Raji (cell line): ENCODE measurements at regions not wholly inside any gene's neighbourhood (a gene's known extent, or its start where the extent isn't known, plus 50 kb on each side); places are given as distances from the start of the nearest gene placed in this dataset.

ENCODE experiments used
- POLR2A ChIP-seq: IDR thresholded peaks from 2 replicates; pipeline ENCODE4 v1.6.1; 2011; ENCODE audit warnings: low read depth, low read length, control low read depth; ENCODE audit not compliant: insufficient read depth

DNA sequence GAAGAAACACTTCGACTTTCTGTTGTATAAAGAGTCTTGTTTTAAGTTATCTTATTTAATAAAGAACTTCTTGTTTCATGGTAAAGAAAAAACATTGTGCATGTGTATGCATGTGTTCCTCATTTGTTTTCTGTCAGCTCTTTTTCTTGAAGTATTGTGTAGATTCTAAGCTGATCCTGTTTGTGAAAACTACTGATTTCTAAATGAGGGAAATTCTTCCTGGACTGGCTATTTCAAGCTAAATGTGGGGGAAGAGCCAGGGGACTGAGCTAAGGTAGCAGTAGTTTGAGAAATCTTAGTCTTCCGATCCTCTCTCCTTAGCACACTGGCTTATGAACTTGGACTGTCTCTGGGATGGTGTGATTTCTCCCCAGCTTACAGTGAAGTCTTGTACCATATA is 56.4 kb upstream of the RBMS1 start:
- TF ChIP-seq POLR2A, result no peak

DNA sequence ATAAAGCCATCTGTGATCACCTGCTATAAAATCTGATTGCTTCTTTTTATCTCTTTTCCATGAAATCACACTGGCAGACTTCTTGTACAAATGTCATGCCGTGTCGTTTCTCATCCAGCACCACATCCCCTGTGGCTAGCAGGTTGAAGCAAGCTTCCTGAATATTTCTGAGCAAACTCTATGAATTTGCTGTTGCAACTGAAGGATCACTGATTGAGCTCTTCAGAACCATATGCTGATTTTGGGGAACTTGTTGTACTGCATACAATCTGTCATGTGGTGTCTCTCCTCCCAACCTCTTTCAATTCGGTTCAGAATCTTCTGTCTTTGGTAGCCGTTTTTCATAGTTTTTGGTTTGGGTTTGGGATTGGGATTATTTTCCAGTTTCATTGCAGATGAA is 57.7 kb upstream of the RBMS1 start:
- TF ChIP-seq POLR2A, result no peak

DNA sequence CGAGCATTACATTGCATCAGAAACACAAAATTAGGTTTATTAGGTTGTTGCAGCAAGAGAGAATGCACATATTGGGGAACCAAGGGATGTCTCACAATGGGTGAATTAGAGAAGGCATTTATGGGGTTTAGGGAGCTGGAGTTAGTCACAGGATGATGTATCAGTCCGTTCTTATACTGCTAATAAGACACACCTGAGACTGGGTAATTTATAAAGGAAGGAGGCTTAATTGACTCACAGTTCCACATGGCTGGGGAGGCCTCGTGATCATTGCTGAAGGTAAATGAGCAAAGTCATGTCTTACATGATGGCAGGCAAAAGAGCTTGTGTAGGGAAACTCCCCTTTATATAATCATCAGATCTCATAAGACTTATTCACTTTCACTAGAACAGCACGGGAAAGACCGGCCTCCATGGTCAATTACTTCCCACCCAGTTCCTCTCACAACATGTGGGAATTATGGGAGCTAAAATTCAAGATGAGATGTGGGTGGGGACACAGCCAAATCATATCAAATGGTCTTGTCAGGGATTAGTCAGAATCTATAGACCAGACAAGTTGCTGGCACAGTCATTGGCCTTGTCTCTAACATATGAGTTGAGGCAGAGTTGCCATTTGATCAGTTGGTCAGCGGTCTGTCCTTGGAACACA is 61.9 kb upstream of the RBMS1 start:
- no peak for TF ChIP-seq POLR2A

DNA sequence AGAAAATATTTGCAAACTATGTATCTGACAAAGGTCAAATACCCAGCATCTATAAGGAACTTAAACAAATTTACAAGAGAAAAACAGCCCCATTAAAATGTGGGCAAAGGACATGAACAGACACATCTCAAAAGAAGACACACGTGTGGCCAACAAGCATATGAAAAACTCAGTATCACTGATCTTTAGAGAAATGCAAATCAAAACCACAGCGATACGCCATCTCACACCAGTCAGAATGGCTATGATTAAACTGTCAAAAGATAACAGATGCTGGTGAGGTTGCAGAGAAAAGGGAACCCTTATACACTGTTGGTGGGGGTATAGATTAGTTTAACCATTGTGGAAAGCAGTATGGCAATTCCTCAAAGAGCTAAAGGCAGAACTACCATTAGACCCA is 64.3 kb upstream of the RBMS1 start:
- TF ChIP-seq POLR2A, result no peak

DNA sequence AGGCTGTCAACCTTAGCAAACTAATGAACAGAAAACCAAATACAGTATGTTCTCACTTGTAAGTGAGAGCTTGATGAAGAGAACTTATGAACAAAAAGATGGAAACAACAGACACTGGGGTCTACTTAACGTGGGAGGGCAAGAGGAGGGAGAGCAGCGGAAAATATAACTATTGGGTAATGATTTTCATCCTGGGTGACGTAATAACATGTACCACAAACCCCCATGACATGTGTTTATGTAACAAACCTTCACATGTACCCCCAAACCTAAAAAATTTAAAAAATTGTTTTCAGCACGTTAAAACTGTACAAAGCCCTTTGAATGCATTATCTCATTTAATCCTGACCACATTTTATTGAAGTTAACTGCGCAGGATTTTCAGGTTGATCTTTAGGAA is 64.9 kb upstream of the RBMS1 start:
- no peak for TF ChIP-seq POLR2A

DNA sequence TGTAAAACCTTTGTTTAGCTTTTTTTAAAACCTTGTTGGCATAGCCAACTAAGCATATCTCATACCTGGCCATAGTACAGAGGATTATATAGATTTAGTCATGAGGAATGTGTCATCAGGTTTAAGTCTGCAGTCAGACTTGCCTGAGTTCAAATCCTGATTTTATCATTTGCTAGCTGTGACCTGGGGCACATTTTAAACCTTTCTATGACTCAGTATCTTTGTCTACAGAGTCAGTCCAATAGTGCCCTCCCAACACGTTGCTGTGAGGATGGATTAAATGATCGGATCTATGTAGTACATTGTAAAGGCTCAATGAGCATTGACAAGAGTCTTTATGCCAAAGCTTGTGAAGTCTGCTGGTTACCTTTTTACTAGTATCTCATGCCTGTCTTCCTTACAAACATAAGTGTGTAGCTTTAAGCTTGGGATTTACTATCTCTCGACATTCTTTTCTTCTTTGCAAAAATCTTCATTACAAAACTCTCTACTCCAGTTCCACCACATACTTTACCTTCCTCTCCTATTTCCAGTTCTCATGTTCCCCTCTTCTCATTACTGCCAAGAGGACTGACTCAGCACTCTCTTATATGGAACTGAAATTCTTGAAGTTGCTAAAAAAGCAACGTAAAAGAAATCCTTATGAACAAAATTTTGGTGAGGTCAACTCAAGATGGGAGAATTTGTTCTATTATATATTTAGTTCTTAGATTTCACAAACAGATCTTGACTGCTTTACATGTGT is 68.1 kb upstream of the RBMS1 start:
- TF ChIP-seq POLR2A, result no peak

DNA sequence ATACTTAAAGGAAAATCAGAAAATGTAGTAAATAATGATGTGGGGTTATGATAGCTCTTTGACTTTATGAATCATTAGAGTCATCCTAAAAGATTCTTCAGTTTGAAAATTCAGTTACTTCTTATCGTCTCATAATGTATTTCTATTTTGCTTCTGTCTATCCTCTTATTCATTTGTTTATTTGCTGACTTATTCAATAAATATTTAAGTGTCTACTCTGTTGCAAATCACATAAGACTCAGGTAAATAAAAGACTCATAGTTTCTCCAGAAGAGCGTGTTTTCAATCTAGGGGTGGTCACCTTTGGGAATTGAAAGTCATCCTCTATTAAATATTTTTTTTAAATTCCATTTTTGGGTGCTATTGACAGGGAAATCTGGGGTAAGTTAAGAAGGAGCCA is 69.1 kb upstream of the RBMS1 start:
- TF ChIP-seq POLR2A, result no peak

DNA sequence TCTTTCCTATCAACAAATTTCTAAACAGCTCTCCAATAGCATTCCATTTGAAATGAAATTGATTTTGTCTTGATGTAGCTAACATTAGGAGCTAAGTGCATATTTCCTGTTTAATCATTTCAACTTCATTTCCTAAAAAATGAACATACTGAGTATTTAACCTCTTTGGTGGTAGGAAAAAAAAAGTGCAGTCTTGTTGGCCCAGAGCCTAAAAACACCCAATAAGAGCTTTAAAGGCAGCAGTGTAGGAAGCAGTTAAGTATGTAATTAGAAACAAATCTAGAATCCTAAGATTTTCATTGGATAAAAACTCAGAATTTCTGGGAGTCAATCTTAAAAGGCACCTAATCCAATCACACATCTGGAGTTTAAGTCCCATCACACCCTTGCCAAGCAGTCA is 71.0 kb upstream of the RBMS1 start:
- no peak for TF ChIP-seq POLR2A

DNA sequence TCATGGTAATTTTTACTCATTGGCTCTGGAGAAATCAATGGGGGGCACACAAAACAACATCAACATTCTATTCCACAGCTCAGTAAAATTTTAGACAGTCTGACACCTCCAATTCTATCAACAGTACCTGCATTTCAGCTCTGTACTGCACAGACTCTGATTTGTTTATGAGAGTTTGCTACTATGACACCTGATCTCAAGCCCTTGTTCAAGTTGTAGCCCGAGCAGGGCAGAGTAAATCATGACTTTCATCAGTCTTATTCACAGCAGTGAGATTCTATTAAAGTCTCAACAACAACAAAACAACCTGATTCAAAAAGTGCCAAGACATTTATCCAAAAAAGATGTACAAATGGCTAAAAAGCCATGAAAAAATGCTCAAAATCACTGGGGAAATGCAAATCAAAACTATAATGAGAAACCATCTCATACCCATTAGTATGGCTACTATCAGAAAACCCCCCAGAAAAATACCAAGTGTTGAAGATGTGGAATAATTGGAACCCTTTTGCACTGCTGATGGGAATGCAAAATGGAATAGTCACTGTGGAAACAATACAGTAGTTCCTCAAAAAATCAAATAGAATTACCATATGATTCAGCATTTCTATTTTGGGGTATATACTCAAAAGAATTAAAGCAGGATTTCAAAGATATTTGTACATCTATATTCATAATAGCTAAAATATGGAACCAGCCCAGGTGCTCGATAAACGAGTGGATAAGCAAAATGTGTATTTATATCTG is 71.7 kb upstream of the RBMS1 start:
- TF ChIP-seq POLR2A, result no peak

DNA sequence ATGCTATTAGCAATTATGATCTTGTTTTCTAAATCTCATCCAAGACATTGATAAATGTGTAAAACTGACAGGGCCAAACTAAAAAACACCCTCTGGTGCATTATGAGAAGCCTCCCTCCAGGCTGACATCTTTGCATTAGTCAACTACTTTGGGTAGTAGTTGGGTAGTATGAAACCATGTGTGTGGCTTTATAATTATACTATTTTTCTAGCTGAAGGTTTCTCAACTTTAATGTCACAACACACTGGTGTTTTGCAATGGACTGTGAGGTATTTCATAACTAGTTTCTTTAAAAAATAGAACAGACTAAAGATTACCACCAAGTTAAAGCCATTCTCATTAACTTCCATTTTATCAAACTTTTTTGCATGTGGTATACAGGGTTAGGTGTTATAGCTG is 73.1 kb upstream of the RBMS1 start:
- TF ChIP-seq POLR2A, result no peak

DNA sequence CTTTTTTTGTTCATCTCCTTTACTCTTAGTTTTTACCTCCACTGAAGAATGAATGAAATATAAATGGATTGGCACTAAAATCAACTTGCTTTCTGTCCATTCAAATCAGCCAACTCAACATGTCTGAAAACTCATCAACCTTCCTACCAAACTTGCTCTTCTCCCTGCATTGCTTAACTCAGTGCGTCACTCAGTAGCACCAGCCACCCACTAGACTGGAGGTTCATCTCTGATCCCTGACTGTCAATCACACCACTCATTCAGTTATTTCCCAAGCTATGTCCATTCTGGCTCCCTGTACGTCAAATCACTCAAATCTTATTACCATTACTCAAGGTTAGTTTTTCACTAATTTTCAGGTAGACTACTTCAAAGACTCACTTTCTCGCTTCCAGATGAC is 75.2 kb upstream of the RBMS1 start:
- no peak for TF ChIP-seq POLR2A

DNA sequence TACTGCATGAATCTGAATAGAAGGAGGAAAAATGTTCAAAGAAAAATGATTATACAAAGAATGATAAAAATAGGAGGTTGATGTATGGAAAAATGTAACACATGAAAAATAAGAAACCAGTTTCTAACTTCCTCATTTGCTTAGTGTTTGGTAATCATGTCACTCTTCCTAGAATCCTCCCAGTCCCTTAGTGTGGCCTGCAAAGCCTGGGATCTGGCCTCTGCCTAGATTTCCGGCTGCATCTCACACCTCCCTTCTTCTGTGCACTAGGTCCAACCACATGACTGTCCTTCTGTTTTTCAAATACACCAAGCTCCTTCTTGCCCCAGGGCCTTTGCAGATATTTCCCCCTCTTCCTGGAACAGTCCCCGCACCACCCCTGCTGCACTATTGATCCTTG is 76.8 kb upstream of the RBMS1 start:
- TF ChIP-seq POLR2A, result no peak

DNA sequence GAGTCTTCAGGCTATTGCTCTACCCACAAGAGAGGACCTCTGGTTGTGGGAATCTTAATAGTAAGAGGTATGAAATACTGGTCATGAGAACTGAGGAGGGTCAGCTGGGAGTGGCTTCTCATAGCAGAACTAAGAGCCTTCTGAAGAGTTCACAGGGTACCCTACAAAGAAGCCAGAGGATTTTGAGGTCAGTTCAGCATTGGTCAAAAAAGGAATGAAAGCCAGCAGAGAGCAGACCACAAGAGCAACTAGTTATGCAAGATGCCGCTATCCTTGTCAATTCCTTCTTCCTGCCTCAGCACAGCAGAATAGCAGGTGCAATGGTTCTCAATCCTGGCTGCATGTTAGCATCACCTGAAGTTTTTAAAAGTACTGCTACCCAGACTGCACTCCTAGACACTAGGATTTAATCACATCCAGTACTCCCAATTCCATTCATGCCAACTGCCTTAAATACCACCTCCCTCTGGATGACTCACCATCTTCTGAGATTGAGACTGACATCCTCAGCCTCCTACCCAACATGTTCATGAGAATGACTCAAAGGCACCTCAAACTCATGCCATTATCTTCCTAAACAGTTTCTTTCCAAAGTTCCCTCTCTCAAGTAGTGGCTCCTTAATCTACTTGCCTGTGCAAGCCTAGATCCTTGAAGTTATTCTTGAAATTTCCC is 81.0 kb upstream of the RBMS1 start:
- TF ChIP-seq POLR2A, result no peak

DNA sequence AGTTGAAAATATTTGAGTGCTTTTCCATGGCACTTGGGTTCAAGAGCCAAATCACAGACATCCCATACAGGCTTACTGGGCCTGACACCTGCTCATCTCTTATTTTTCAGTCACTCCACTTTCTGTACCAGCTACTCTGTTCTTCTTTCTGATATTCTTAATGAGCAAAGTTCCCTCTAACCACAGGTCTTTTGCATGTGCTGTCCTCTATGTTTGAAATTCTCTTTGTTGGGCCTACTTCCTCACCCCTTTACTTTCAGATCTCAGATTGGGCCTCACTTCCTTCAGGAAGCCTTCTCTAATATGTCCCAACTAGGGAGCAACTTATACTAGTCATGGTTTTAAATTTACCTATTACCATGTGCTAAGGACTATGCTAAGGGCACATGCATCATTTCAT is 81.8 kb upstream of the RBMS1 start:
- TF ChIP-seq POLR2A, result no peak

DNA sequence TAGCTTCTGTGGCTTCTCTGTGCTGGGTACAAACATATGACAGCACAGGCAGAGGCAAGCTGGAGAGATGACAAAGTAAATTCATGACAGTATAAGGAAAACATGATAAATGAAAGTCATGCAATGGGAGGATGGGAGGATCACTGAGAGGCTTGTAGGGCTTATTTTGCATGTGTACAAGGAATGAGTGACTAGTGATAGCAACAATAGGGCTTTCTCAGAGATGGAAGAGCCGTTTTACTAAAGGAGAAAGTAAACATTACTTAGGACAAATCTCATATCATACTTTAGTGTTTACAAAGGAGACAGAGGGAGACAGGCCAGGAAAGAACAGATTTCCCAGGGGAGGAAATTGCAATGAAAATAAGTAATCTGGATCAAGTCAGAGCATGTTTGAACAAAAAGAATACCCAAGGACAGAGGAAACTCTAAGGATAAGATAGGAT is 82.5 kb upstream of the RBMS1 start:
- no peak for TF ChIP-seq POLR2A
